T-helper 2 cell treated with Interferon-gamma antibody and Interleukin-4, amounts not matched to agents 5 μg/mL and 100 μg/mL, for 36 hours (primary cell): ENCODE measurements at regions not wholly inside any gene's neighbourhood (a gene's known extent, or its start where the extent isn't known, plus 50 kb on each side); places are given as distances from the start of the nearest gene placed in this dataset.
"Not testable (repeated sequence)": the region's sequence is repeated elsewhere in the genome, so short reads cannot be mapped to it uniquely, and the experiment has no call there.

Experiments used
- DNase-seq: peaks from one replicate; pipeline ENCODE4 v3.0.0; 2021; ENCODE audit warnings: low spot score
- H3K27ac Mint-ChIP-seq: one replicate; pipeline ENCODE4 v1.8.0; 2021; ENCODE audit warnings: mild to moderate bottlenecking, mixed read lengths
- H3K27me3 Mint-ChIP-seq: one replicate; pipeline ENCODE4 v1.8.0; 2021; ENCODE audit warnings: low read depth, mixed read lengths
- H3K36me3 Mint-ChIP-seq: one replicate; pipeline ENCODE4 v1.8.0; 2021; ENCODE audit warnings: low read depth, mixed read lengths
- H3K4me1 Mint-ChIP-seq: one replicate; pipeline ENCODE4 v1.8.0; 2021; ENCODE audit warnings: low read depth, mixed read lengths
- H3K4me3 Mint-ChIP-seq: one replicate; pipeline ENCODE4 v1.8.0; 2022; ENCODE audit warnings: mild to moderate bottlenecking, moderate library complexity, mixed read lengths
- H3K9me3 Mint-ChIP-seq: one replicate; pipeline ENCODE4 v1.8.0; 2021; ENCODE audit warnings: mixed read lengths

DNA sequence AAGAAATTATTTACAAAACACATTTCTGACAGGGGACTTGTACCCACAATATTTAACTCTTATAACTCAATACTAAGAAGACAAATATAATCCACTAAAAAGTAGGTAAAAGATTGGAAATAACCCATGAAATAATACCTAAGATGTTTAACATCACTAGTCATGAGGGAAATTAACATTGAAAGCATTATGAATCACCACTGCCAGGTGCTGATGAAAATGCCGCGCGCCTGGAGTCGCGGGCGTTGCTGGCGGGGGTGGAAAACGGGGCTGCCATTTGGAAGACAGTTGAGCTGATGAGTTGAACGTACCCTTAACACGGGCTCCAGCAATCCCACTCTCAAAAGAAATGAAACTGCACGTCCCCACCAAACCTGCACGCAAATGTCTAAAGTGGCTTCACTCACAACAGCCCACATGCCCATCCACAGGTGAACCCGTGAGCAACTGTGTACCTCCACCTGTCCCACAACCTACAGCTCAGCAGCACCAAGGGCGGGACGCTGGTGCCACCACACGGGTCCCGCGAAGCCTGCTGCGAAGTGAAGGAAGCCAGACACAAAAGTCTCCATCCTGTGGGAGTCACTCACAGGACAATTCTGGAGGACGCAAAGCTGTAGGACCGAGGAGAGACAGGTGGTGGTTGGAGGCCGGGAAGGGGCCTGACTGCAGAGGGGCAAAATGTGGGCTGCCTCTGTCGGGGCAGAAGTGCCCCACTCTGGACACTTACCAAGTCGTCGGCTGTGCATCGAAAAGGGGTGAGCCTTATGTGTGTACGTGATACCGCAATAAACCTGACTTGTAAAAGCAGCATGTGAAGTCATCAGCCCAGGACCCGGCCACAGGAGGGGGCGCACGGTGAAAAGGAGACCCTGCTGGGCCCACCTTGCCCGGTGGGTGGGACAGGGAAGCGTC, 199.5 kb upstream of the ZNF469 start:
- not testable (repeated sequence) for DNase-seq, H3K27ac Mint-ChIP-seq, H3K4me3 Mint-ChIP-seq, H3K27me3 Mint-ChIP-seq, H3K4me1 Mint-ChIP-seq, H3K36me3 Mint-ChIP-seq
- H3K9me3 Mint-ChIP-seq = peaks cover 15% of the 10 kb centered on the region

DNA sequence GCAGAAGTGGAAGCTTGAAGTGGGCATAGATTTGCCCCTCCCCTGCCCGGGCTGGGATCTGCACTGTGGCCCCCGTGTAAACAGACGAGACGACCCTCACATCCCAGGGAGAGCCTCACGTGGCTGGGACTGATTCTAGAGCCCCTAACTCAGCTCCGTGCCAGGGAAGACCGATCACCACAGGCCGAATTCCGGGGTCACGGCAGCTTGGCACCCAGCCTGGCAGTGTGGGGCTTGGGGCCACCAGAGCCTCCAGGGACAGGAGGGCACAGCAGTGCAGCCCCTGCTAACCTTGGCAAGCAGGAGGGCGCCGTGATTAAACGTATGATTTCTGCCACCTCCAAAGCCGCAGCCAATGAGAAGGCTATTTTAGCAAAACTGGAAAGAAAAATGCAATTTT, 198.7 kb upstream of the ZNF469 start:
- H3K9me3 Mint-ChIP-seq = peaks cover 16% of the 10 kb centered on the region
- H3K4me3 Mint-ChIP-seq, H3K4me1 Mint-ChIP-seq, H3K27ac Mint-ChIP-seq, DNase-seq, H3K27me3 Mint-ChIP-seq, H3K36me3 Mint-ChIP-seq: not testable (repeated sequence)

DNA sequence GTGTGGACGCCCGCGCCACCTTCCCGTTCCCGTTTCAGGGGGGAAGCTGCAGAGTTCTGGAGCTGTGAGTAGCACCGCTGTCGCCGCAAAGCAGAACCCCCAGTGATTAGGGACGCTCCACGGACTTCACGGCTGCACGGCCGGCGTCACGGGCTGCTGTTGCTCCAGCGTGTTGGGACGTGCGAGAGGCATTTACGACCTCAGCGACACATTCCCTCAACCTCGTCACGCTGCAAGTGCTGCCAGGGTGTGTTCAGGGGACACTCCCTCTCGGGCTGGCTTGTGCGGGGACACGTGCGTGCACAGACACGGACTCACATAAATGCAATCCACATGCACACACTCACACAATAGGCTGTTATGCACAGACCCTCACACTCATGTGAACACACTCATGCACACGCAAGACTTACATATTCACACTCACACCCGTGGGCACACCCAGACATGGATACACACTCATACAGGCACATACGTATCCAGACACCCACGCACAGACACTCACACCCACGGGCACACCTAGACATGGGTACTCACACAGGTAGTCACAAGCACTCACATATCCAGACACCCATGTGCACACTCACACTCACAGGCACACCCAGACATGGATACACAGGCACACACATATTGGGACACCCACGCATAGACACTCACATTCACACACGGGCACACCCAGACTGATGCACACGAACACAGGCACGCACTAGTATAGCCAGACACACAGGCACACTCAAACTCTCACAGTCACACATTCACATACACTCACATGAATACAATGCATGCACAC, 198.0 kb upstream of the ZNF469 start:
- peaks cover 20% of the 10 kb centered on the region for H3K9me3 Mint-ChIP-seq
- not testable (repeated sequence) for H3K27me3 Mint-ChIP-seq, DNase-seq, H3K36me3 Mint-ChIP-seq, H3K27ac Mint-ChIP-seq, H3K4me1 Mint-ChIP-seq, H3K4me3 Mint-ChIP-seq

DNA sequence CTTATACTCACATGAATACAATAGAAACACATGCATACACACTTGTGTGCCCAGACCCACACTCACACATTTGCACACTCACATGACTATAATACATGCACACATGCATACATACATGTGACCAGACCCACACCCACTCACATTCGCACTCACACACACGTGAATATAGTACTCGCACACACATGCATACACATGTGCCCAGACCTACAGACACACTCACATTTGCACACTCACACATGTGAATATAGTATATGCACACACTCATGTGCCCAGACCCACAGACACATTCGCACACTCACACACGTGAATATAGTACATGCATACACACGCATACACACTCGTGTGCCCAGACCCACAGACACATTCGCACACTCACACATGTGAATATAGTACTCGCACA, 197.4 kb upstream of the ZNF469 start:
- not testable (repeated sequence) for DNase-seq, H3K4me3 Mint-ChIP-seq, H3K36me3 Mint-ChIP-seq, H3K27me3 Mint-ChIP-seq, H3K4me1 Mint-ChIP-seq, H3K27ac Mint-ChIP-seq
- peaks cover 20% of the 10 kb centered on the region for H3K9me3 Mint-ChIP-seq

DNA sequence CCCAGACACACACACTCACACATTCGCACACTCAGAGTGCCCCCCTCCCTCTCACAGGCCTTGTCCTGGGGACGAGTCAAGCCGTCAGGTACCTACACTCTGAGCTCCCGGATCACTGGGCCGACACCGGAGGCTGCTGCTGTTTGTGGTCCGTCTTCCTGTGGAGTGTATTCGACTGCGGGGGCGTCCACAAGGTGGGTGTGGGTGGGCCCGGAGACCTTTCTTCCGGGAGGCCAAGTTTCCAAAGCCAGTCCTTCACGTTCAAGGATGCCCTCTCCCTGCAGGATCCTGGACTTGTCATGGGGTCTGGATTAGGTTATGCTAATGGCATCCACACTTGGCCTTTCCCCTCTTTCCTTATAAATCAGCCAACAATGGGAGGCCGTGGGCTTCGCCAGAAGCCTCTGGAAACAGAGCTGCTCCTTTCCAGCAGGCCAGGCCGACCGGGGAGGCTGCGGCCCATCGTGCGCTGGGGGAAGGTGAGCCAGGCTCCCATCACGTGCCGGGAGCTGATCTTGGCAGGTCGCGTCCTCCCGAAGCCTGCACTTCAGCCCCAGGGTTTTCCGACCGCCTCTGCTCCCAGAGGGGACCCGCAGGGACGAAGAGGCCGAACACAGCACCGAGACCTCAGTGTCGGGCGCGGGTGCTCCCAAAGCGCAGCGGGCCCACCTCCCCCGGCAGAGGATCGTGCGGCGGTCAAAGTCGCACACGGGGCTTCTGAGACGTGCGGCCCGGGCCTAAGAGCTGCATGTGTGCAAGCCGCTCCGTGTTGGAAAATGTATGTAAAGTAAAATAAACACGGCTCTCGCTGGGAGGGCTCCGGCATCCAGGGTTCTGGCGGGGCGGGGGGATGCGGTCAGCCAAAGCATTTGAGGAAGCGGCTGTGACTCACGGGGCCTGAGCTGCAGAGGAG, 196.5 kb upstream of the ZNF469 start:
- H3K9me3 Mint-ChIP-seq = peaks cover 20% of the 10 kb centered on the region
- not testable (repeated sequence) for H3K36me3 Mint-ChIP-seq, H3K4me3 Mint-ChIP-seq, H3K27ac Mint-ChIP-seq, DNase-seq, H3K4me1 Mint-ChIP-seq, H3K27me3 Mint-ChIP-seq

DNA sequence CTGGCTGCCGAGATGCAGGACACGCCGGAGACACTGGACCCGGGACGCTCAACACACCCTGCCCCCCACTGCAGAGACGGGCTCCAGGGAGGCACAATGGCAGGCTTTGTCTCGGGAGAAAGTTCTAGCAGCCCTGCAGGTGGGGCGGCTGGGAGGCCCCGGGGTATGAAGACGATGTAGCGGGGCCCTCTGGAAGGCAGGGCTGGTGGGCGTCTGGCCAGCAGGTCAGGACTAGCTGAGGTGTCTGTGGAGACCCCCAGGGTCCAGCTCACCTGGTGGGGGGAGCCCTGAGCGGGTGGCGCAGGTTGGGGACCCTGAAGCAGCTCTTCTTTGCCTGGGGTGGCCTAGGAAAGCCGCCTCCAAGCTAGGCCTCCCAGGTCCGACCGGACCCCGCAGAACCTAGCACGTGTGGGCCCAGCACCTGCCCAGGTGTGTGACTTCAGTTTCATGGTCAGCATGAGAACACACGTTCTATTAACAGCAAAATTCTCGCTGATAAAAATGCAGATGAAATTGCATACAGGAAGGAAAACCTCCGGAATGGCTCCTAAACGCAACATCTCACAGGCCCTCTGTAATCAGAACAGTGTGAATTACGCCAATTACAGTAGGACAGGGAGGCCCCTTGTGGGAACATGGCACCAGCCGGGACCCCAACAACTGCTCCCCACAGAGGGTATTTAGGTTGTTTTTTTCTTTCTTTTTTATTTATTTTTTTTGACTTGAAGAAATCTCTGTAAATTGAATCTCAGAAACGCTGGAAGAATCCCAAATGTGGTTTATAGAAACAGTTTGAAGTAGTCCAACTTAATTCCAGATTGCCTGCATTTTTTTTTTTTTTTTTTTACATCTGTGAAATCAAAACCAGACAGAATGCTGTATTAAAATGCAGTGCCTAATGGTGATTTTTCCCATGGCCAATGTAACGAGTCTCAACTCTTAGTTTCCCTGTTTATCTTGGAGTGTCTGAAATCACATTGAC, 195.6 kb upstream of the ZNF469 start:
- not testable (repeated sequence) for DNase-seq, H3K27ac Mint-ChIP-seq, H3K36me3 Mint-ChIP-seq, H3K4me1 Mint-ChIP-seq, H3K27me3 Mint-ChIP-seq, H3K4me3 Mint-ChIP-seq
- peaks cover 20% of the 10 kb centered on the region for H3K9me3 Mint-ChIP-seq

DNA sequence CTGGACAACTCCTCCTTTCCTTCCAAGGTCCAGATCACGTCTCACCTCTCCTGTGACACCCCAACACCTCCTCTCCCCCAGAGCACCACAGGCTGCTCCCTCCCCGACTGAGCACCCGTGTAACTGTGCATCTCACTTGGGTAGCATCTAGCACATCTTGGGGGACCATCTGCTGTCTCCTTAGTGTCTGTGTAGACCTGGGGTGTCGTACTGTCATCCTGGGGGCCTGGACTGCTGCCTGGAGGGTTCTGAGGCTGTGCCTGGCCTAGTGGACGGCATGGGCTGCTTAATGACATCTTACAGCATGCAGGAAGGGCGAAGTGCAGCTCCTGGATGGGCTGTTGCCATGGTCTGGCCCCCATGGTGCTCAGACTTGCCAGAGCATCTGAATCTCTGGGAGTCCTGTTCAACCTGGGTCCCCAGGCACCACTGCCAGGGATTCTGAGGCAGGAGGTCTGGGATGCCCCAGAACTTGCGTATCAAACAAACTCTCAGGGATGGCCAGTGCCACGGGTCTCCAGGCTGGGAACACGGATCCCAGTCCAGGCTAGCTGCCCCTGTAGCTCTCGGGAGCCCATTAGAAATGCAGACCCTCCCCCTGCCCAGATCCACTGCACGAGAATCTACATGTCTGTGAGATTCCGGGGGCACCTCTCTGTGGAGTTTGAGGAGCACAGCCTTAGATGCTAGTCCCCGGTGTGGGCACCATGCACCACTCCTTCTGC, 194.4 kb upstream of the ZNF469 start:
- H3K36me3 Mint-ChIP-seq, H3K27me3 Mint-ChIP-seq, DNase-seq, H3K4me3 Mint-ChIP-seq, H3K4me1 Mint-ChIP-seq, H3K27ac Mint-ChIP-seq: not testable (repeated sequence)
- peaks cover 26% of the 10 kb centered on the region for H3K9me3 Mint-ChIP-seq

DNA sequence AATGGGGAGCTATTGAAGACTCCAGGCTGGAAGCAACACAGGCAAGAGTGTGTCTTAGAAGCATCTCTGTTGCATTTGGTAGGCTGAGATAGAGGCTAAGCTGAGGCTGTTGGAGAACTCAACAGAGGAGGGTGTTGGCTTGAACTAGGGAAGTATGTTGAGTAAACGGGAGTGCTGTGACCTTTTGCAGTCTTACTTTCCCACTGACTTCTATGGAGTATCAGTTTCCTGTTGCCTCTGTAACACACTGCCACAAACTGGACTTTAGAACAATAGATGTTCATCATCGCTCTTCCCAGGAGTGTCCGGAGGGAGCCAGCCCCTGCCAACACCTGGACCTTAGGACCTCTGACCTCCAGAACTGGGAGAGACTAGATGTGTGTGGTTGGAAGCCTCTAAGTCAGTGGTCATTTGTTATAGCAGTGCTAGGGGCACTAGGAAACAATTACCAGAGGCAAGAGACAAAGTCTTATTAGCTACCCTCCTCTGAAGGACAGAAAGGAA, 192.1 kb upstream of the ZNF469 start:
- not testable (repeated sequence) for H3K36me3 Mint-ChIP-seq, H3K4me1 Mint-ChIP-seq, H3K27ac Mint-ChIP-seq, DNase-seq, H3K4me3 Mint-ChIP-seq, H3K27me3 Mint-ChIP-seq
- peaks cover 18% of the 10 kb centered on the region for H3K9me3 Mint-ChIP-seq

DNA sequence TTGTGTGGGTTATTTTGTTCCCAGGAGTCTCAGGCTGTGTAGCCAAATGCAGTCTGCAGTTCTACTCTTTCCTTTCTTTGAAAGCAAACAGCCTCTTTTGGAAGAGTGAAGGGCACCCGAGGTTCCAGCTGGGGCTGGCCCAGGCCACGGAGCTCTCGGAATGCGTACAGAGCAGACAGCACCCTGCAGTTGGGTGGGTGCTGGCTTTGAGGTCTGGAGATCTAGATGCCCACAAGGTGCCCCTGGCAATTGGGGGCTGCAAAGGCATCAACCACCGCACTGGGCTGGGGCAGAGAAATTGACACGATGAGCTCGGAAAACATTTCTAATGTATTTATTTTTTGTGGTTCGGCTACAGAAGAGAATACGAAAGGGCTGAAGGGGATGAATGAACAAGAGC, 191.6 kb upstream of the ZNF469 start:
- not testable (repeated sequence) for H3K27ac Mint-ChIP-seq, H3K36me3 Mint-ChIP-seq, H3K4me1 Mint-ChIP-seq, H3K27me3 Mint-ChIP-seq, DNase-seq, H3K4me3 Mint-ChIP-seq
- H3K9me3 Mint-ChIP-seq = peaks cover 15% of the 10 kb centered on the region

DNA sequence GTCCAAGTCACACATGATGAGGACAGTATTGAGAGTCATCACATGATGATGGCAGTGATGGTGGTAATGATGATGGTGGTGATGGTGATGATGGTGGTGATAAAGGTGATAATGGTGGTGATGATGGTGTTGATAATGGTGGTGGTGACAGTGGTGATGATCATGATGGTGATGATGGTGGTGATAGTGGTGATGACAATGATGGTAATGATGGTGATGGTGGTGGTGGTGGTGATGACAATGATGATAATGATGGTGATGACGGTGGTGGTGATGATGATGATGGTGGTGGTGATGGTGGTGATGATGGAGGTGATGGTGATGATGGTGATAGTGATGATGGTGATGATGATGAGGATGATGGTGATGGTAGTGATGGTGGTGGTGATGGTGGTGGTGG, 190.2 kb upstream of the ZNF469 start:
- peaks cover 2% of the 10 kb centered on the region for H3K36me3 Mint-ChIP-seq
- peaks cover 2% of the 10 kb centered on the region for H3K4me1 Mint-ChIP-seq
- no peak overlapping the region for H3K27ac Mint-ChIP-seq
- H3K27me3 Mint-ChIP-seq = no peaks in the 10 kb centered on the region
- no peak overlapping the region for H3K4me3 Mint-ChIP-seq
- no peak for DNase-seq
- peaks cover 15% of the 10 kb centered on the region for H3K9me3 Mint-ChIP-seq

DNA sequence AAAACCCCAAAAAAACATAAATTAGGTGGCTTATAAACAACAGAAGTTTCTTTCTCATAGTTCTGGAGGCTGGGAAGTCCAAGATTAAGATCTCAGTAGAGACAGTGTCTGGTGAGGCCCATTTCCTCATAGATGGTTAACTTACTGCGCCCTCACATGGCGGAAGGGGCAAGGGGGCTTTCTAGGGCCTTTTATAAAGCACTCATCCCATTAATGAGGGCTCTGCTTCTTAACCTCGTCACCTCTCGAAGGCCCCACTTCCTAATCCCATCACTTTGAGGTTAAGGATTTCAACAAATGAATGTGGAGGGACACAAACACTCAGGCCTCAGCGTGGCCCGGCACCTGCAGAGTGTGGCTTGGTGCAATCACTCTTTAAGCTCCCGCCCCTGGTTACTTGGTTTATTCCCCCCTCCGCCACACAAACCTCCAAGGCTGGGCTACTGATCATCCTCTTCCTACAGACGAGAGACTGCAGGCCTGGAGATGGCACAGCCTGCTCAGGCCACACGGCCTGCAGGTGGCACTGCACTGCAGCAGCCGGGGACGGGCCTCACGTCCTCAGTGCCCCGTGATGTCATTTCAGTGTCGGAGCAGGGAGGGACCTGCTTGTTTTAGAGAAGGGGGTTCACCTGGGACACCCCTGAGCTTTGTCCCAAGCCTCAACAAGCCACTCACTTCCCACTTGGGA, 188.9 kb upstream of the ZNF469 start:
- H3K9me3 Mint-ChIP-seq = peaks cover 11% of the 10 kb centered on the region
- DNase-seq = peak; percentile 13
- not testable (repeated sequence) for H3K27me3 Mint-ChIP-seq, H3K4me1 Mint-ChIP-seq, H3K36me3 Mint-ChIP-seq, H3K4me3 Mint-ChIP-seq, H3K27ac Mint-ChIP-seq
